GM19025 (cell line): ENCODE measurements at regions not wholly inside any gene's neighbourhood (a gene's known extent, or its start where the extent isn't known, plus 50 kb on each side); places are given as distances from the start of the nearest gene placed in this dataset.

Source experiments
- ATAC-seq: cut with Tn5 transposase; IDR thresholded peaks from one replicate; pipeline ENCODE4 v1.9.1; 2021; ENCODE audit warnings: mild to moderate bottlenecking, low read depth, moderate library complexity; ENCODE audit not compliant: unreplicated experiment

- ATAC-seq = no peak
Measured at GRCh38 chr14:38432186-38432585, 176.3 kb upstream of the CLEC14A start.

- no peak for ATAC-seq
Measured at GRCh38 chr14:38431156-38431555, 175.3 kb upstream of the CLEC14A start.

- ATAC-seq = no peak
Measured at GRCh38 chr14:38430522-38430921, 174.6 kb upstream of the CLEC14A start.

- no peak for ATAC-seq
Measured at GRCh38 chr14:38425324-38425976, 169.6 kb upstream of the CLEC14A start.

GRCh38 chr14:38420048-38420447, 164.2 kb upstream of the CLEC14A start:
- ATAC-seq = no peak

GRCh38 chr14:38419579-38419978, 163.7 kb upstream of the CLEC14A start:
- ATAC-seq = no peak

- no peak for ATAC-seq
Measured at GRCh38 chr14:38412654-38413053, 156.8 kb upstream of the CLEC14A start.

GRCh38 chr14:38410442-38410841, 154.5 kb upstream of the CLEC14A start:
- ATAC-seq = no peak

GRCh38 chr14:38409071-38409705, 153.3 kb upstream of the CLEC14A start:
- no peak for ATAC-seq

GRCh38 chr14:38405851-38406635, 150.2 kb upstream of the CLEC14A start:
- no peak for ATAC-seq

GRCh38 chr14:38404616-38405015, 148.7 kb upstream of the CLEC14A start:
- no peak for ATAC-seq

- no peak for ATAC-seq
Measured at GRCh38 chr14:38404100-38404541, 148.2 kb upstream of the CLEC14A start.

- ATAC-seq = no peak
Measured at GRCh38 chr14:38400751-38401150, 144.9 kb upstream of the CLEC14A start.

GRCh38 chr14:38399652-38400051, 143.8 kb upstream of the CLEC14A start:
- ATAC-seq = no peak

GRCh38 chr14:38394767-38395166, 138.9 kb upstream of the CLEC14A start:
- no peak for ATAC-seq

- no peak for ATAC-seq
Measured at GRCh38 chr14:38394064-38394463, 138.2 kb upstream of the CLEC14A start.

- no peak for ATAC-seq
Measured at GRCh38 chr14:38391334-38391733, 135.4 kb upstream of the CLEC14A start.

GRCh38 chr14:38389681-38390080, 133.8 kb upstream of the CLEC14A start:
- no peak for ATAC-seq

- no peak for ATAC-seq
Measured at GRCh38 chr14:38387821-38388220, 131.9 kb upstream of the CLEC14A start.

GRCh38 chr14:38385836-38386235, 129.9 kb upstream of the CLEC14A start:
- ATAC-seq = no peak

- no peak for ATAC-seq
Measured at GRCh38 chr14:38385343-38385742, 129.4 kb upstream of the CLEC14A start.

- no peak for ATAC-seq
Measured at GRCh38 chr14:38384741-38385140, 128.8 kb upstream of the CLEC14A start.
